Stimulated activated CD4-positive, alpha-beta T cell treated with anti-CD3 and anti-CD28 coated beads, Interleukin-4, amount 100 ng/mL, for 1 hour (primary cell): ENCODE measurements at regions not wholly inside any gene's neighbourhood (a gene's known extent, or its start where the extent isn't known, plus 50 kb on each side); places are given as distances from the start of the nearest gene placed in this dataset.
"Not testable (repeated sequence)": the region's sequence is repeated elsewhere in the genome, so short reads cannot be mapped to it uniquely, and the experiment has no call there.

Source experiments
- DNase-seq: peaks from one replicate; pipeline ENCODE4 v3.0.0-alpha.2; 2020

- DNase-seq = no peak
Measured at GRCh38 chr1:234915924-234916675, 212.5 kb downstream of the TOMM20 start.

DNA sequence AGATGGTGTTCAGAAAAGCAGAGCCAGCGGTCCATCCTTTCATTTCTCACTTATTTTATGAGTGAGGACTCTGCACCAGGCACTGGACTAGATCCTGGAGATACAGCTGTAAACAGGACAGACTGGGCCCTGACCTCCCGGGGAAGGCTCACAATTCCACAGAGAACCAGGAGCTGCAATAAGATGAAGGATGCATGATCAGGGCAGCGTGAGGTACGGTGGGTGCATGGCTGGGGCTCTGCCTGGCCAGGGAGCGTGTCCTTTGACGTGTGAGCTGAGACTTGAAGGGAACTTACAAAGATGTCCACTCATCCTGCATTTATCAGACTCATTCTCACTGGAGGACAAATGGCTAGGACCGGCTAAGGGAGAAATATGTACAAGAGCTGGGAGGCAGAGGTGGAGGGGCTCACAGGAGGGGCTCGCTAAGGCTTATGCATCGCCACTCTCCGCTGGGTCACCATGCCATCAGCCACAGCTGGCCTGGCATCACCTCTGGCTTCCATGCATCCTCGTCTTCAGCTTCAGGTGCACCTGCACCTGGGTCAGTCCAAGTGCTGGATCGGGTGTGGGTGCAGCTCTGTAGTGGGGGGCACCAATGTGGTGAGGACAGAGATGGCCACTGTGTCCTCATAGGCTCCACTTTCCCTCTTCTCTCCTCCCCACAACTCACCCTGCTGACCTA lies 213.9 kb downstream of the TOMM20 start:
- no peak for DNase-seq

- no peak for DNase-seq
Measured at GRCh38 chr1:234913771-234914170, 214.9 kb downstream of the TOMM20 start.

GRCh38 chr1:234913278-234913649 lies 215.4 kb downstream of the TOMM20 start:
- DNase-seq = no peak

DNA sequence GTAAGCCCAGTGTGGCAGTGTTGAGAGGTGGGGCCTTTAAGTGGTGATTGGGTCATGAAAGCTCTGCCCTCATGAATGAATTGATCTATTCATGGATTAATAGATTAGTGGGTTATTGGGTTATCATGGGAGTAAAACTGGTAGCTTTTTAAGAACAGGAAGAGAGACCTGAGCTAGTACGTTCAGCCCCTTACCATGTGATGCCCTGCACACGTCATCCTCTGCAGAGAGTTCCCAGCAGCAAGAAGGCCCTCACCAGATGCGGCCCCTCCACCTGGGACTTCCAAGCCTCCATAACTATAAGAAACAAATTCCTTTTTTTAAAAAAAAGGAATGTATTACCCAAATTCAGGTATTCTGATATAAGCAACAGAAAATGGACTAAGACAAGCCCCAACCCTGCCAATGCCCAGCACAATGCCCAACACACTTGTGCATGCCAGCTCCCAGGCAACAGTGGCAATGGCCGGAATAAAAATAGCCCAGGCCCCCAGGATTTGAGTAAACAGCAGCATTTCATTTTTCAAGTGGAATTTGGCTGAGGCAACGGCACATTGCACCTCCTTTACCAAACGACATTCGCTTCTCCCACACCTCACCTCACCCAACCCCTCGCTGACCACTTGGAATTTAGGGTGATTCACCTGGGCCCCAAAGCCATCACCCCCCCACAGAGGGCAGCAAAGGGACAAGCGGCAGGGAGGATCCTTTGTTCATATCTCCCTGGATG lies 215.9 kb downstream of the TOMM20 start:
- no peak for DNase-seq

GRCh38 chr1:234911787-234912186 lies 216.8 kb downstream of the TOMM20 start:
- no peak for DNase-seq

DNA sequence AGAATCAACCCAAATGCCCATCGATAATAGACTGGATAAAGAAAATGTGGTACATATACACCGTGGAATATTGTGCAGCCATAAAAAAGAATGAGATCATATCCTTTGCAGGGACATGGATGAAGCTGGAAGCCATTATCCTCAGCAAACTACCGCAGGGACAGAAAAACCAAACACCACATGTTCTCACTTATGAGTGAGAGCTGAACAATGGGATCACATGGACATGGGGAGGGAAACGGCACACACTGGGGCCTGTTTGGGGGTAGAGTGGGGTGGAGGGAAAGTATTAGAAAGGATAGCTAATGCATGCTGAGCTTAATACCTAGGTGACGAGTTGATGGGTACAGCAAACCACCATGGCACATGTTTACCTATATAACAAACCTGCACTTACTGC lies 217.5 kb downstream of the TOMM20 start:
- not testable (repeated sequence) for DNase-seq

DNA sequence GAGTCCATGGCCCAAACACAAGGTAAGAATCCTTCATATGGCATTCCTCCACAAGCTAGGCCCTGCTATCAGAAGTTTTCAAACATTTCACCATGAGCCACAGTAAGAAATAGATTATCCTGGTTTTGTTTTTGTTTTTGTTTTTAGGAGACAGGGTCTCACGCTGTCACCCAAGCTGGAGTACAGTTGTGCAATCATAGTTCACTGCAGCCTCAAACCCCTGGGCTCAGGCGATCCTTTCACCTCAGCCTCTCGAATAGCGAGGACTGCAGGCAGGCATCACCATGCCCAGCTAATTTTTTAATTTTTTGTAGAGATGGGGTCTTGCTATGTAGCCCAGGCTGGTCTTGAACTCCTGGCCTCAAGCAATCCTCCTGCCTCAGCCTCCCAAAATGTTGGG lies 218.8 kb downstream of the TOMM20 start:
- DNase-seq = no peak

DNA sequence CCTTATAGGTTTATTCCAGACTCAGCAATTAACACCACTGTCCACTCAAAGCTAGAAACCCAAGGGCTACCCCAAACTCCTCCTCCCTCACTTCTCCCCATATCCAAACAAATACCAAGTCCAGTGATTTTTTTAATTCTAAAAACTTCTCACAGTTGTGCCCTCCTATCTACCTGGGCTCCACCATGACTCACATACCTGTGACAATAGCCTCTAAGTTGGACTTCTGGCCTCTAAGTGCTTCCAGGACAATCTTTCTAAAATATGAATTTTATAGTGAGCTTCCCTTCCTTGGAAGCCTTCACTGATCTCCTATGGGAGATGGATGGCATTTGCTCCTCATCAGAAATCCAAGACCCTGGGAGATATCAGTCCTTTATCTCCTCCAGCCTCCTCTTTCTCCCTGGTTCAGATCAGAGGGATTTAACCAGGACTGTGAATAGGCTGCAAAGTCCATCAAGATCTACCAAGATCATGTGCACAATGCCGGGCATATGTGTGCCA lies 219.3 kb downstream of the TOMM20 start:
- no peak for DNase-seq

DNA sequence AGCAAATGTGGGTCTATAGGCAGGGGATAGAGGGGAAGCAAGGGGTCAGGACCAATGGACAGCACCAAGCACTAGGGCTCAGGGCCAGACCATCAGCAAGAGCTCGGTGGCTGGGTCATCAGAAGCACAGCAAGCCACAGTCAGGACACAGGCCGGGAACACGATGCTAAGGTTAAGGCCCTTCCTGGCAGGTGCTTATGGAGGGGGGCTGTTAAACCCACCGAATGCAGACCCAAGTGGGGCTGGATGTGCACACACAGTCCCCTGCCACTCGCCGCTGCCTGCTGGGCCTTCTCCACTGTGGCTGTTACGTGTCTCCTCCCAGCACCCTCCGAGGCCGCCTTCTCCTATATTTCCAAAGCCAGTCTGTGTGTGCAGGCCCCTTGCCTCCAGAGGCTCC lies 220.1 kb downstream of the TOMM20 start:
- no peak for DNase-seq

- no peak for DNase-seq
Measured at GRCh38 chr1:234907940-234908405, 220.7 kb downstream of the TOMM20 start.

DNA sequence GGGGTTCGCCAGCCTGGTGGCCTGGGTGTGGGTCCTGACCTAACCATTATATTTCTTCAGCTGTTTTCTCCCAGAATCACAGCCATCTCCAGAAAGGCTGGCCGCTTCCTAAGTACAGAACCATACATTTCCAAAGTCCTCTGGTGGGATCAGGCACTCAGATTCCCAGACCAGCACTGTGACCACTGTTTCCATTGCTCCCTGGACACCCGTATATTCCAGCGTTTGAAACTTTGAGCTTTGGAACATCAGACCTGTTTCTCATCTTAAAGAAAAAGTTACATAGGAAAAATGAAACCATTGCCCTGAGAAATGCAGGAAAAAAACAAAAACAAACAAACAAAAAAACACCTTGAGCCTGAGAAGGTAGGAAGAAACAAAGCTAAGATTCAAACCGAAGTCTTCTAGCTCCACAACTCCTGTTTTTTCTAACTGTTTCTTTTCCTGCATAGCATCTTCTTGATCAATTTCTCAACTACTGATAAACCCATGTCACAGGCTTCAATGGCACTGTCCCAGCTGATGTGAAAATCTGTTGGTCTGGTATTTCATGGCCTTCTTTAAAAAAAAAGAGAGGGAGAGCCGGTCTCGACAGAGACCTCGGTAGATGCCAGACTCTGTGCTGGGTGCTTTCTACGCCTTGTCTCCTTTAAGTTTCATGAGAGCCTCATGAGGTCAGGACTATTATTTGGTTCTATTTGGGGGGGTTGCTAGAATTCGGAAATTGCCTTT lies 221.3 kb downstream of the TOMM20 start:
- no peak for DNase-seq

GRCh38 chr1:234906654-234907053 lies 222.0 kb downstream of the TOMM20 start:
- DNase-seq = no peak

DNA sequence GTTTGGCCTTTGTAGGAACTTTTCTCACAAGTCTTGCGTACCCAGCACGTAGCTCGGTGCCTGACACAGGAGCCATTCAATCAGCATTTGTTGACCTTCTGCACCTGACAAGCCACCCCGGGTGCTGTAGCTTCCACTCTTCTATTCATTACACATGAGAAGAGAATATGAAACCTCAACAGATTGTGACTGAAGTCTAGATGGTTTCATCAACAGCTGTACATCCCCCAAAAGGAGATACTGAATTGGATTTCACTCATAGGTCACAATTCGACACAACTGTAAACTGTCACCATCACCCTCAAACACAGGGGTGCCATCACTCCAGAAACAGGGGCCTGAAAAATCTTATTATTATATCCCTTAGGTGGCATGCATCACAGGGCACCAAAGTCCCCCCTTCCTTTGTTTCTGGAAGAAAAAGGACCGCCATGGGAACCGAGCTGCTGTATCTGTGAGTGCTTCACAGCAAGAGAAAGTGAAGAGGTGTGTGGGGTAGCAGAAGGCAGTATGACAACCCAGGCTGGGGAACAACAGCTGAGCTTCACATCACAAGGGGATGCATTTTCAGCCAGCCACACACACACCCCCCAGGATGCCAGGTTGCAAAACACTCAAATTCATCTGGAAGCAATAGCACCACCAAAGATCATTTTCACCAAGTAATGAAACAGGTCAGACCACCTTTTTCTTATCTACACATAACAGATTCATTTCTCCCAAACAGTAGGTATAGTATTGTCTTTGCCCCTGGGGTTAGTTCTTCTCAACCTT lies 225.7 kb downstream of the TOMM20 start:
- no peak for DNase-seq

- no peak for DNase-seq
Measured at GRCh38 chr1:234901491-234902049, 227.1 kb downstream of the TOMM20 start.

DNA sequence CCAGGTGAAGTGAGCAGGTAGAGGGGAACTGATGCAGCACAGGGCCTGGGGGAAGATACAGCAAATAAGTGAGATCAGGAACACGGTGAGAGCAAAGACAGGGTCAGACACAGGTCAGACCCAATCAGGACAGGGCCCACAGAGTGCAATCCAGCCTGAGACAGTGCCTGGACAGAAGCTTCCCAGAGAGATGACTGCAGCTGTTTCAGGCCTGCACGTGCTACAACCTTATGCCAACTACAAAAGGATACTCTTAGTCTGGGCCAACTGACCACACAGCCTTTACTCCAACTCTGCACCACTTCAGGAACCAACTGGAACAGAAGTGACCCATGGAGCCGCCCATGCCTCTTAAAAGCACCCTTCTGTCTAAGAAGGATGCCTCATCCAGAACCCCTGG lies 228.0 kb downstream of the TOMM20 start:
- no peak for DNase-seq

GRCh38 chr1:234899730-234900072 lies 228.9 kb downstream of the TOMM20 start:
- DNase-seq = no peak

DNA sequence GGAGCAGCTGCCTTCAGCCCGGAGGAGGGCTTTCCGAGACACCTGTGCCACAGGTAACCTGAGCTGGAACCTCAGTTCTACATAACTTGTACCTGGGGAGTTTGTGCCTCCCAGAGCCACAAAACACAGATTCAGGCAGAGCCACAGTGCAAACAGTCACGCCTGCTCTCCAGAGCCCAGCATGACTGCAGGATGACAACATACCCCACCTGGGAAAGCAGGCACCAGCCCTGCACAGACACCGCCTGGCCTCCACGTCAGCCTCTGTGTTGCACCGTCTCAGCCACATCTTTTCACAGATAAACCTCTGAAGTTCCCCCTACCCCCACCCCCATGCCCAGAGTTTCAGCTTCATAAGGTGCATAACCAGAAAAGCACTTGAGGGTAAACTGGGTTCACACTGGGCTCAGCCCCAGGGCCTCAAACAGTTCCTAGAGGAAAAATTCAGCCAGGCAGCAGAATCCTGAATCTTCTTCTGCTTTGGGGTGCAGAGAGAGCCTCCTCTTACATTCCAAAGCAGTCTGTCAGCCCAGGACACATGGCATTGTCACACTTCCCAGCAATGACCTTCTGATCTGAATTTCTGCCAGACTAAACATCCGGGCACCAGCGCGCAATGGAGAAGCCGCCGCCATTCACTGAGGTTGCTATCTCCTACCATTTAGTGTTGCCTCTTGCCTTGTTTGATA lies 229.5 kb downstream of the TOMM20 start:
- no peak for DNase-seq

GRCh38 chr1:234898455-234899033 lies 230.1 kb downstream of the TOMM20 start:
- DNase-seq = no peak

DNA sequence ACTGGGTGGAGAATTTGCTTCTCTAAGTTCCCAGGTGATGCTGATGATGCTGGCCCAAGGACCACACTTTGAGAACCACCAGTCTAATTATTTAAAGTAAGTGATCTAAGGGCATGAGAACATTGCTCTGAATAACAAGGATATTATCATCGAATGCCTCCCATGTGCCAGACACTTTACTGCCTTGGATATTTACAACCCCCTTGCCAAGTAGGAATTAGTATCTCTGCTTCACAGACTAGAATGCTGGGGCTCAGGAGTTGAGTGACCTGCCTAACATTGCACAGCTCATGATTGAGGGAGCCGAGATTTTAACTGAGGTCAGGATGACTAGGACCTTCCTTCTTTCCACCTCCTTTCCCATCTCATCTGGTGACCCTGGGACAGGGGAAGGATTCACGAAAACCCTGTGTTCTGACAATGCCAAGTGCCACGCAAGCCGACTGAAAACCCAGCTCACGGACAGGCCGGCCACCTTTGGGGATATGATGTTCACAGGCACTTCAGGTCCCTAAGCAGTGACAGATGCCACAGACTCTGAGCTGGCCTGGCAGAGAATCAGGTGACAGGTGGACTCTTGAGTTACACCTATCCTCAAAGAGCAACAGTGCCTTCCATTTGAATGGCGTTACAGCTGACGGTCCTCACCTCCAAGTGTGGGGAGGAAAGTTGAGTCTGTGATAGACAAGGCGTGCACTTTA lies 230.7 kb downstream of the TOMM20 start:
- no peak for DNase-seq
